Neuron (in vitro differentiated cells): ENCODE measurements at regions not wholly inside any gene's neighbourhood (a gene's known extent, or its start where the extent isn't known, plus 50 kb on each side); places are given as distances from the start of the nearest gene placed in this dataset.

Experiments
- H2AFZ ChIP-seq: one replicate; pipeline ENCODE4 v1.6.1; 2013; ENCODE audit warnings: low read depth, mild to moderate bottlenecking, inconsistent platforms, low read length, moderate library complexity
- H3K27me3 ChIP-seq: one replicate; pipeline ENCODE4 v1.6.1; 2013; ENCODE audit warnings: low read length; ENCODE audit not compliant: insufficient read depth
- H3K36me3 ChIP-seq: one replicate; pipeline ENCODE4 v1.6.1; 2013; ENCODE audit warnings: low read length; ENCODE audit not compliant: insufficient read depth
- H3K4me1 ChIP-seq: one replicate; pipeline ENCODE4 v1.6.1; 2013; ENCODE audit warnings: low read length; ENCODE audit not compliant: insufficient read depth
- H3K4me3 ChIP-seq: 2 replicates; pipeline ENCODE4 v1.5.1; 2013; ENCODE audit warnings: mild to moderate bottlenecking, low read length, moderate library complexity
- H3K9me3 ChIP-seq: one replicate; pipeline ENCODE4 v1.6.1; 2013; ENCODE audit warnings: low read length

GRCh38 chrX:6890544-6891261 lies 256.8 kb upstream of the STS start:
- H3K9me3 ChIP-seq = no peaks in the 10 kb centered on the region
- no peaks in the 10 kb centered on the region for H3K36me3 ChIP-seq
- no peak overlapping the region for H3K4me3 ChIP-seq
- no peaks in the 10 kb centered on the region for H3K4me1 ChIP-seq
- H2AFZ ChIP-seq = no peak overlapping the region
- H3K27me3 ChIP-seq = no peaks in the 10 kb centered on the region

DNA sequence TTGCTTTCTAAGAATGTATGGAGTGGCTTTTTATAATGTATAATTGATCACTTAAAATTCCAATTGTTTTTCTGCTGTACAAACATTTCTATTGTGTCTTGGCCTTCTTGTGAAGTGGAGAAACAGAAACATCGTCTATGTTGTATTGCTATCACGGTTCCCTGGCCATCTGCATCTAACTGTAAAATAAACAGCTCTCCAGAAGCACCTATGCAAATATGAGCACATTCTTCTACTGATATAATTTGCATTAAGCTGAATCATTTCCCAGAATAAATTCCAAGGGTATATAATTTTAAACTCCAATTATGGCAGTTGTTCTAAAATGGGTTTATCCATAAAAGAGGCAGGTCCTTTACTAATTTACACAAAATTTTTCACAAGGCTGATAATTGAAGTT lies 261.6 kb upstream of the STS start:
- Histone ChIP-seq H3K9me3 (no peaks in the 10 kb centered on the region), H3K4me1 (no peaks in the 10 kb centered on the region), H3K27me3 (no peaks in the 10 kb centered on the region), H3K4me3 (no peak overlapping the region), H3K36me3 (no peaks in the 10 kb centered on the region), H2AFZ (no peak overlapping the region)

- H3K27me3 ChIP-seq = no peaks in the 10 kb centered on the region
- H2AFZ ChIP-seq = no peak overlapping the region
- H3K9me3 ChIP-seq = no peaks in the 10 kb centered on the region
- no peak overlapping the region for H3K4me3 ChIP-seq
- no peaks in the 10 kb centered on the region for H3K4me1 ChIP-seq
- H3K36me3 ChIP-seq = no peaks in the 10 kb centered on the region
Measured at GRCh38 chrX:6885396-6885795, 262.1 kb upstream of the STS start.

DNA sequence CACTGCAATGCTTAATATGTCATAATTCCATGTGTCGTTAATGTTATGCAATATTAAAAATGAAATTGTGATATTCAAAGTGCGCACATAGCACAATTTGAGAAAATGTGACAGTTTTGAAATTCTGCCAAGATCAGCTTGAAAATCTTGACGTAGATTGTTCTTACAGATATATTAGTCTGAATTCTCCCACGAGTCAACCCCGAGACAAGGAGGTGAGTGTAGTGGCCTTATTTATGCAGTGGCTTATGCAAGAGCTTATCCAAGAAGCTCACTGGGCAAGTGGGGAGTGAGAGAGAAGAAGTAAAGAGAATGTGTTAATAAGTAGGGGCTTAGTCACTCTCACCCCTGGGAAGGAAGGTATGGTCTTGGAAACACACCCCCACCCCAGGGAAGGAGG lies 286.1 kb upstream of the STS start:
- H3K27me3 ChIP-seq = no peaks in the 10 kb centered on the region
- no peak overlapping the region for H2AFZ ChIP-seq
- no peak overlapping the region for H3K4me3 ChIP-seq
- H3K4me1 ChIP-seq = no peaks in the 10 kb centered on the region
- H3K9me3 ChIP-seq = no peaks in the 10 kb centered on the region
- no peaks in the 10 kb centered on the region for H3K36me3 ChIP-seq

DNA sequence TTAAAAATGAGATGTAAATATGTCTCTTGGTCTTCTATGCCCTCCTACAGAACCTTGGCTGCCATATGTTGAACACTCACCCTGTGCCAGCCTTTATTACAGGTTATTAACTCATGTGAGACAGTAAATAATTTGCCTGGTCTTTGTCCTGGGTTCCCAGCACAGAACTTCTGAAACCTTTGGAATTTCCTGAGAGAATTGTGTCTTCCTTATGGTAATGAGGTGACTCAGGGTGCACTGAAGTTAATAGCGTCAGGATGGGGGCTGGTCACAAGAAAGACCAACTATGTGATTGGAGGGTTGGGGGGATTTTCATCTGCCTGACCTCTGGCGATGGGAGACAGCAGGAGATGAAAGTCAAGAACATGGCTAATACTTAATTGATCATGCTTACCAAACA lies 289.8 kb upstream of the STS start:
- no peaks in the 10 kb centered on the region for H3K4me1 ChIP-seq
- no peaks in the 10 kb centered on the region for H3K36me3 ChIP-seq
- H3K9me3 ChIP-seq = no peaks in the 10 kb centered on the region
- H2AFZ ChIP-seq = no peak overlapping the region
- H3K4me3 ChIP-seq = no peak overlapping the region
- no peaks in the 10 kb centered on the region for H3K27me3 ChIP-seq

DNA sequence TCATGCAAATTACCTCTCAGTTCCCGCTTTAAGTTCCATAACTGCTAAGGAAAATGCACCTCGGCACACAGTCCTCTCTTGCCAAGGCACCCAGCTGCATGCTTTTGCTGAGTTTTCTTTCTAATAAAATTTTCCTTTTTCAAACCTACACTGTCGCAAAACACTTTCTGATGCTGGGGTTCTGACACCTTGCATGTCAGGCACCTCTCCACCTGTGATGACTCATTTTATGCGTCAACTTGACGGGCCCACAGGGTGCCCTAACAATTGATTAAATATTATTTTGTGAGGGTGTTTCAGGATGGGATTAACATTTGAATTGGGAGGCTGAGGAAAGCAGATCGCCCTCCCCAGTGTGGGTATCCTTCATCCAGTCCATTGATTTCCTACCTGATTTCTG lies 291.0 kb upstream of the STS start:
- Histone ChIP-seq H3K27me3 (no peaks in the 10 kb centered on the region), H3K4me1 (no peaks in the 10 kb centered on the region), H2AFZ (no peak overlapping the region), H3K36me3 (no peaks in the 10 kb centered on the region), H3K4me3 (no peak overlapping the region), H3K9me3 (peaks cover 2% of the 10 kb centered on the region)

DNA sequence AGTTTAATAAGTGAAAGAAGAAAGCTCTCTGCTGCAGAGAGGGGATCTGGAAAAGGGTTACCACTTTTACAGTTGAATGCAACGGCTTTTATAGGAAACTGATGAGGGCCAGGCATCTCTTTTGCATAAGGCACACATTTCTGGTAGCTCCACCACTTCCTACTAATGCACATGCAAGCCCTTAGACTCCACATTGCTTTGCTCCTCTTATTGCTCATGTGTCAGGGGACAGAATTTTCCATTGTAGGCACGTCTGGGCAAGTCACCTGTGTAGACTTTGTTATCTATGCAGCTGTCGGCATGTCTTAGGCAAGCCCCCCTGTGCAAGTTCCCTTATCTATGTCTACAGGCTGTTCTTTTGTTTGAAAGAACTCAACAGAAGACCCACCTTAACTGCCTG lies 294.6 kb upstream of the STS start:
- Histone ChIP-seq H3K27me3 (no peaks in the 10 kb centered on the region), H3K4me3 (no peak overlapping the region), H3K9me3 (peaks cover 2% of the 10 kb centered on the region), H2AFZ (no peak overlapping the region), H3K36me3 (no peaks in the 10 kb centered on the region), H3K4me1 (no peaks in the 10 kb centered on the region)

GRCh38 chrX:6852121-6852520 lies 295.4 kb upstream of the STS start:
- Histone ChIP-seq H3K36me3 (no peaks in the 10 kb centered on the region), H3K4me1 (no peaks in the 10 kb centered on the region), H2AFZ (no peak overlapping the region), H3K4me3 (no peak overlapping the region), H3K9me3 (peaks cover 2% of the 10 kb centered on the region), H3K27me3 (no peaks in the 10 kb centered on the region)

- Histone ChIP-seq H3K4me3 (no peak overlapping the region), H2AFZ (no peak overlapping the region), H3K9me3 (peaks cover 2% of the 10 kb centered on the region), H3K27me3 (no peaks in the 10 kb centered on the region), H3K4me1 (no peaks in the 10 kb centered on the region), H3K36me3 (no peaks in the 10 kb centered on the region)
Measured at GRCh38 chrX:6851140-6851539, 296.4 kb upstream of the STS start.

GRCh38 chrX:6849716-6850414 lies 297.6 kb upstream of the STS start:
- Histone ChIP-seq H2AFZ (no peak overlapping the region), H3K9me3 (peaks cover 2% of the 10 kb centered on the region), H3K4me3 (no peak overlapping the region)

DNA sequence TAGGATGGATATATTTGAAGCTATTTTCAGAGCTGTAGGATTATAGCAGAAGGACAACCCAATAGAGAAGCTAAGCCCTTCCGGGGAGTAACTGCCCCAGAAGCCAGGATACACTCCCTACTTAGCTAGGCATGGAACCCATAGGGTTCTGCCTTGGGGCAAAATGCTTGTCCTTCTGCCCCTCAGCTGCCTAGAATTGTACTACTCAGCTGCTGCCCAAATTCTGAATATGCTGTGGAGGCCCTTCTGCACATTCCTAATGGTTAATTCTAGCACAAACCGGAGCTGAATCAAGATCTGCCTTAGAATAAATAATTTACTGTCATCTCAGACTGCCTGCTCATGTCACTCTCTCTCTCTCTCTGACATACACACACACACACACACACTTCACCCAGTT lies 297.7 kb upstream of the VCX3A start:
- Histone ChIP-seq H3K4me3 (no peak overlapping the region), H3K4me1 (no peaks in the 10 kb centered on the region), H3K9me3 (no peaks in the 10 kb centered on the region), H3K36me3 (no peaks in the 10 kb centered on the region), H3K27me3 (no peaks in the 10 kb centered on the region), H2AFZ (no peak overlapping the region)

More at GRCh38 chrX:6849716-6850414, 297.6 kb upstream of the STS start:
- H3K4me1 ChIP-seq = no peaks in the 10 kb centered on the region
- H3K36me3 ChIP-seq = no peaks in the 10 kb centered on the region
- H3K27me3 ChIP-seq = no peaks in the 10 kb centered on the region

GRCh38 chrX:6826856-6827255 lies 291.9 kb upstream of the VCX3A start:
- Histone ChIP-seq H3K27me3 (no peaks in the 10 kb centered on the region), H3K9me3 (no peaks in the 10 kb centered on the region), H3K4me1 (no peaks in the 10 kb centered on the region), H3K4me3 (no peak overlapping the region), H3K36me3 (no peaks in the 10 kb centered on the region), H2AFZ (no peak overlapping the region)

GRCh38 chrX:6821730-6822129 lies 286.8 kb upstream of the VCX3A start:
- H3K36me3 ChIP-seq = no peaks in the 10 kb centered on the region
- no peak overlapping the region for H2AFZ ChIP-seq
- H3K9me3 ChIP-seq = no peaks in the 10 kb centered on the region
- H3K4me3 ChIP-seq = no peak overlapping the region
- H3K4me1 ChIP-seq = no peaks in the 10 kb centered on the region
- no peaks in the 10 kb centered on the region for H3K27me3 ChIP-seq
